K562 (cell line): ENCODE measurements at regions not wholly inside any gene's neighbourhood (a gene's known extent, or its start where the extent isn't known, plus 50 kb on each side); places are given as distances from the start of the nearest gene placed in this dataset.
"Not testable (repeated sequence)": the region's sequence is repeated elsewhere in the genome, so short reads cannot be mapped to it uniquely, and the experiment has no call there.

ENCODE experiments used
- ATAC-seq: fragments of 200-7000 bp; cut with Tn5 transposase; 3 replicates; pipeline ENCODE4 v1.9.1; 2020; ENCODE audit warnings: moderate library complexity
- BruUV-seq: library from RNA; stranded (reverse); fragments of 400-500 nt; replicated peaks from 2 replicates; lab custom pipeline; 2021; lab: Mats Ljungman, UMichigan
- CTCF ChIA-PET: fragments of 300-600 bp; formaldehyde crosslinking; extraction: SDS; loops from one replicate; lab custom pipeline; 2021; ENCODE audit warnings: low intra/inter-chr PET ratio; lab: Yijun Ruan, JAX
- POLR2A ChIA-PET: fragments of 300-600, 350-650 bp; sonication (Branson Sonifier 250); formaldehyde crosslinking; extraction: SDS; loops from one replicate; lab custom pipeline; 2021; ENCODE audit warnings: antibody characterized with exemption, inconsistent platforms; lab: Yijun Ruan, JAX
- DNase-seq, 4 experiments: peaks; one replicate each; pipeline versions ENCODE4 v3.0.0 to v3.0.0-alpha.2; 2011 to 2018; ENCODE audit warnings: low spot score in 3 of 4, mixed read lengths in 3 of 4; ENCODE audit errors: extremely low read depth in 1 of 4
- FAIRE-seq: peaks from 2 replicates; lab custom pipeline; 2011; peaks lifted over from hg19 to GRCh38; lab: Jason Lieb, UNC
- H2AFZ ChIP-seq: 2 replicates; pipeline ENCODE4 v1.6.0; 2011; ENCODE audit warnings: low read depth, low read length, control low read depth, inconsistent platforms
- H3K27ac ChIP-seq: fragments of 200-600 bp; 3 replicates; pipeline ENCODE4 v1.8.0; 2011; ENCODE audit warnings: low read depth, mild to moderate bottlenecking, control low read depth, inconsistent platforms, low read length, moderate library complexity, mixed read lengths; ENCODE audit errors: extremely low read depth
- H3K27me3 ChIP-seq, 2 experiments: fragments of 300-600 bp in 1 of 2; 2 replicates in 1 of 2; 3 replicates in 1 of 2; pipeline versions ENCODE4 v1.6.0 to v1.8.0; 2011; ENCODE audit warnings: inconsistent platforms in 2 of 2, low read length in 2 of 2, mild to moderate bottlenecking in 1 of 2, mixed read lengths in 1 of 2, moderate library complexity in 1 of 2; ENCODE audit not compliant: control insufficient read depth in 2 of 2, insufficient read depth in 2 of 2
- H3K36me3 ChIP-seq: fragments of 300-600 bp; 3 replicates; pipeline ENCODE4 v1.8.0; 2011; ENCODE audit warnings: mild to moderate bottlenecking, low read length, inconsistent platforms; ENCODE audit not compliant: control insufficient read depth, insufficient read depth
- H3K4me1 ChIP-seq, 2 experiments: fragments of 200-600 bp in 1 of 2; replicated peaks in 1 of 2; 2 replicates in 1 of 2; 3 replicates in 1 of 2; pipeline versions ENCODE4 v1.5.1 to v1.8.0; 2011; ENCODE audit warnings: inconsistent platforms in 2 of 2, low read length in 2 of 2, mild to moderate bottlenecking in 1 of 2, mixed read lengths in 1 of 2, moderate library complexity in 1 of 2; ENCODE audit not compliant: control insufficient read depth in 2 of 2, insufficient read depth in 2 of 2
- H3K4me2 ChIP-seq: 2 replicates; pipeline ENCODE4 v1.6.1; 2011; ENCODE audit warnings: low read length, control low read depth, inconsistent platforms, mixed read lengths; ENCODE audit not compliant: insufficient read depth
- H3K4me3 ChIP-seq: fragments of 200-600 bp; sonication (generic), shearing (Covaris generic); 2 replicates; pipeline ENCODE4 v1.5.1; 2016; ENCODE audit warnings: control low read depth, inconsistent platforms
- H3K79me2 ChIP-seq: fragments of 200-600 bp; 3 replicates; pipeline ENCODE4 v1.8.0; 2011; ENCODE audit warnings: low read length, inconsistent platforms; ENCODE audit not compliant: control insufficient read depth, insufficient read depth
- H3K9ac ChIP-seq, 2 experiments: 2 replicates each; pipeline versions ENCODE4 v1.6.0 to v1.6.1; 2011; ENCODE audit warnings: low read depth in 2 of 2, low read length in 2 of 2, control low read depth in 1 of 2, inconsistent platforms in 1 of 2, mild to moderate bottlenecking in 1 of 2, mixed read lengths in 1 of 2; ENCODE audit not compliant: insufficient read depth in 1 of 2
- H3K9me1 ChIP-seq: one replicate; pipeline ENCODE4 v1.6.0; 2011; ENCODE audit warnings: inconsistent platforms, mild to moderate bottlenecking, low read length, moderate library complexity; ENCODE audit not compliant: control insufficient read depth, insufficient read depth
- H3K9me3 ChIP-seq: replicated peaks from 2 replicates; pipeline ENCODE4 v1.5.1; 2011; ENCODE audit warnings: low read depth, low read length, inconsistent platforms; ENCODE audit not compliant: control insufficient read depth, insufficient read depth
- H4K20me1 ChIP-seq: replicated peaks from 2 replicates; pipeline ENCODE4 v1.6.1; 2011; ENCODE audit warnings: low read length, inconsistent platforms, mixed read lengths; ENCODE audit not compliant: control insufficient read depth, insufficient read depth
- CBFA2T2 ChIP-seq: fragments of 450-650 bp; conservative IDR thresholded peaks from 2 replicates; pipeline ENCODE4 v1.6.1; 2017; ENCODE audit warnings: mild to moderate bottlenecking
- HDAC3 ChIP-seq: fragments of 450-650 bp; IDR thresholded peaks from 2 replicates; pipeline ENCODE4 v1.6.1; 2018; ENCODE audit warnings: borderline replicate concordance, mild to moderate bottlenecking, moderate library complexity; ENCODE audit not compliant: partially characterized antibody
- HINFP ChIP-seq: fragments of 450-650 bp; conservative IDR thresholded peaks from 2 replicates; pipeline ENCODE4 v1.6.1; 2016; ENCODE audit warnings: missing genetic modification characterization, low read depth, mild to moderate bottlenecking, control low read depth, missing compliant biosample characterization
- HNRNPH1 ChIP-seq: fragments of 200-400 bp; formaldehyde crosslinking; optimal IDR thresholded peaks from 2 replicates; pipeline ENCODE3; 2017; ENCODE audit warnings: low read depth, mild to moderate bottlenecking, low read length, moderate library complexity
- ILF3 ChIP-seq: fragments of 450-650 bp; IDR thresholded peaks from 2 replicates; pipeline ENCODE4 v1.6.1; 2018; ENCODE audit warnings: antibody characterized with exemption, mild to moderate bottlenecking, moderate library complexity, borderline replicate concordance
- MECOM ChIP-seq: fragments of 250-450 bp; sonication (Bioruptor Pico); IDR thresholded peaks from 2 replicates; pipeline ENCODE4 v1.8.0; 2022; ENCODE audit warnings: inconsistent platforms
- PYGO2 ChIP-seq: fragments of 450-650 bp; IDR thresholded peaks from 2 replicates; pipeline ENCODE4 v1.6.1; 2016; ENCODE audit warnings: mild to moderate bottlenecking, missing genetic modification characterization, moderate library complexity, missing compliant biosample characterization
- RBM22 ChIP-seq: fragments of 200-400 bp; formaldehyde crosslinking; IDR thresholded peaks from 2 replicates; pipeline ENCODE4 v1.6.1; 2018; ENCODE audit warnings: low read length, low read depth; ENCODE audit not compliant: poor library complexity, severe bottlenecking
- SNRNP70 ChIP-seq: fragments of 200-400 bp; formaldehyde crosslinking; optimal IDR thresholded peaks from 2 replicates; pipeline ENCODE3; 2017; ENCODE audit warnings: low read depth, low read length
- TRIM28 ChIP-seq: fragments of 450-650 bp; IDR thresholded peaks from 2 replicates; pipeline ENCODE4 v1.6.1; 2017
- ZZZ3 ChIP-seq: fragments of 450-650 bp; IDR thresholded peaks from 2 replicates; pipeline ENCODE4 v1.6.1; 2016; ENCODE audit warnings: antibody characterized with exemption, mild to moderate bottlenecking, moderate library complexity
- WGBS: fragments of 100-300 bp; shearing (Covaris generic); methylation state at CpG from one replicate; pipeline ENCODE4 v1.1.6; 2016; ENCODE audit warnings: low coverage, mixed read lengths; ENCODE audit not compliant: insufficient coverage; ENCODE audit errors: missing lambda C conversion rate; 5-methylcytosine and 5-hydroxymethylcytosine counted together
- in situ Hi-C: fragments of 300-500 bp; cut with MboI; formaldehyde crosslinking; loops from 4 replicates; pipeline ENCODE4 v1.15.0; 2018; ENCODE audit warnings: inconsistent platforms, mixed read lengths
- intact Hi-C: fragments of 100-400 bp; cut with micrococcal nuclease; formaldehyde crosslinking; loops from 2 replicates; pipeline ENCODE4 v1.14.2; 2022

DNA sequence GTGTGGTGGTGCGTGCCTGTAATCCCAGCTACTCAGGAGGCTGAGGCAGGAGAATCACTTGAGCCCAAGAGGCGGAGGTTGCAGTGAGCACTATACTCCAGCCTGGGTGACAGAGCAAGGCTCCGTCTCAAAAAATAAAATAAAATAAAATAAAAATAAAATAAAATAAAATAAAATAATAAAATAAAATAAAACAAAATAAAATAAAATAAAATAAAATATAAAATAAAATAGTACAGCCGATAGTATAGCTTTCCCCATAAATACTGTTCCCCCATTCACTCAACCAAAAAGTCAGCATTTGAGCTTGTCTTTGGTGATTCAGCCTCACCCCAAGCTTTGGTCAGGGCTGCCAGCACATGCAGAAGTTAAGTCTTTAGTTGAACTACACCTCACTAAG lies 144.2 kb upstream of the TRPC5 start:
- H3K36me3 ChIP-seq, ATAC-seq, H3K4me1 ChIP-seq, H3K4me3 ChIP-seq, H3K9ac ChIP-seq, H3K9me1 ChIP-seq, BruUV-seq, CTCF ChIA-PET, H3K4me2 ChIP-seq, H3K27ac ChIP-seq, H3K27me3 ChIP-seq, intact Hi-C loops, H2AFZ ChIP-seq, DNase-seq, FAIRE-seq, H4K20me1 ChIP-seq, H3K9me3 ChIP-seq, H3K79me2 ChIP-seq, POLR2A ChIA-PET, in situ Hi-C loops: not testable (repeated sequence)
- 2% methylated on average over 4 of the region's 4 CpGs for WGBS

- H3K79me2 ChIP-seq = no peaks in the 10 kb centered on the region
- H3K36me3 ChIP-seq = no peaks in the 10 kb centered on the region
- H3K4me1 ChIP-seq = no peaks in the 10 kb centered on the region
- no peak overlapping the region for H2AFZ ChIP-seq
- WGBS = 0% methylated on average over 2 of the region's 2 CpGs
- in situ Hi-C loops = no loop called here
- ATAC-seq (no peak), FAIRE-seq (no peak), DNase-seq (no peak)
- H3K27me3 ChIP-seq = no peaks in the 10 kb centered on the region
- H3K4me3 ChIP-seq = no peak overlapping the region
- intact Hi-C loops = no loop called here
- BruUV-seq = no TSS peak
- no peaks in the 10 kb centered on the region for H3K9me1 ChIP-seq
- TF ChIP-seq TRIM28 (no peak), MECOM (CRISPR knock-in tag) (no peak), PYGO2 (tag) (no peak), HNRNPH1 (no peak), CBFA2T2 (no peak), RBM22 (no peak), HDAC3 (no peak), ZZZ3 (no peak), HINFP (no peak), SNRNP70 (no peak), ILF3 (no peak)
- no peaks in the 10 kb centered on the region for H3K9me3 ChIP-seq
- H3K4me2 ChIP-seq = no peak overlapping the region
- H3K27ac ChIP-seq = no peak overlapping the region
- no peak overlapping the region for H3K9ac ChIP-seq
- CTCF ChIA-PET = no interaction called here
- H4K20me1 ChIP-seq = no peaks in the 10 kb centered on the region
- POLR2A ChIA-PET = no interaction called here
These were observed 140.8 kb upstream of the TRPC5 start for GRCh38 chrX:112223391-112223790.
